Duodenal mucosa (tissue), 2 donors: ENCODE measurements at regions not wholly inside any gene's neighbourhood (a gene's known extent, or its start where the extent isn't known, plus 50 kb on each side); places are given as distances from the start of the nearest gene placed in this dataset.

Experiments
- H3K27ac ChIP-seq: one replicate; pipeline ENCODE4 v1.7.0; 2013; ENCODE audit warnings: low read depth, low read length
- H3K27me3 ChIP-seq, 2 donors: one replicate each; pipeline ENCODE4 v1.7.0; 2013; ENCODE audit warnings: low read length in 2 of 2, control low read depth in 1 of 2; ENCODE audit not compliant: insufficient read depth in 2 of 2, control insufficient read depth in 1 of 2
- H3K36me3 ChIP-seq, 2 donors: one replicate each; pipeline ENCODE4 v1.7.0; 2013; ENCODE audit warnings: low read length in 2 of 2, control low read depth in 1 of 2; ENCODE audit not compliant: insufficient read depth in 2 of 2, control insufficient read depth in 1 of 2
- H3K4me1 ChIP-seq, 2 donors: one replicate each; pipeline ENCODE4 v1.7.0; 2013; ENCODE audit warnings: low read length in 2 of 2, control low read depth in 1 of 2; ENCODE audit not compliant: insufficient read depth in 2 of 2, control insufficient read depth in 1 of 2
- H3K4me3 ChIP-seq, 2 donors: one replicate each; pipeline ENCODE4 v1.7.0; 2013; ENCODE audit warnings: low read length in 2 of 2, low read depth in 1 of 2
- H3K9ac ChIP-seq, 2 donors: one replicate each; pipeline ENCODE4 v1.7.0; 2013; ENCODE audit warnings: low read length in 2 of 2, low read depth in 1 of 2
- H3K9me3 ChIP-seq, 2 donors: one replicate each; pipeline ENCODE4 v1.7.0; 2013; ENCODE audit warnings: low read length in 2 of 2, control low read depth in 1 of 2; ENCODE audit not compliant: control insufficient read depth in 1 of 2

GRCh38 chr1:217270101-217270500, 360.8 kb downstream of the GPATCH2 start:
- no peak overlapping the region for H3K9ac ChIP-seq
- H3K4me3 ChIP-seq = no peak overlapping the region
- no peak overlapping the region for H3K27ac ChIP-seq
- H3K4me1 ChIP-seq = no peaks in the 10 kb centered on the region
- no peaks in the 10 kb centered on the region for H3K9me3 ChIP-seq
- H3K36me3 ChIP-seq = no peaks in the 10 kb centered on the region
- H3K27me3 ChIP-seq = no peaks in the 10 kb centered on the region

- Histone ChIP-seq H3K27me3 (no peaks in the 10 kb centered on the region), H3K27ac (no peak overlapping the region), H3K4me3 (no peak overlapping the region), H3K9me3 (no peaks in the 10 kb centered on the region), H3K36me3 (no peaks in the 10 kb centered on the region), H3K9ac (no peak overlapping the region), H3K4me1 (no peaks in the 10 kb centered on the region)
Measured at GRCh38 chr1:217268058-217268457, 362.8 kb downstream of the GPATCH2 start.

- no peaks in the 10 kb centered on the region for H3K36me3 ChIP-seq
- no peaks in the 10 kb centered on the region for H3K9me3 ChIP-seq
- no peak overlapping the region for H3K9ac ChIP-seq
- H3K27ac ChIP-seq = no peak overlapping the region
- no peak overlapping the region for H3K4me3 ChIP-seq
- no peaks in the 10 kb centered on the region for H3K4me1 ChIP-seq
- no peaks in the 10 kb centered on the region for H3K27me3 ChIP-seq
Measured at GRCh38 chr1:217261636-217262035, 369.3 kb downstream of the GPATCH2 start.

GRCh38 chr1:217260676-217261075, 370.2 kb downstream of the GPATCH2 start:
- no peaks in the 10 kb centered on the region for H3K36me3 ChIP-seq
- H3K9ac ChIP-seq = no peak overlapping the region
- H3K27me3 ChIP-seq = no peaks in the 10 kb centered on the region
- H3K27ac ChIP-seq = no peak overlapping the region
- no peaks in the 10 kb centered on the region for H3K9me3 ChIP-seq
- no peaks in the 10 kb centered on the region for H3K4me1 ChIP-seq
- no peak overlapping the region for H3K4me3 ChIP-seq

GRCh38 chr1:217253985-217254384, 376.9 kb downstream of the GPATCH2 start:
- no peaks in the 10 kb centered on the region for H3K36me3 ChIP-seq
- H3K27me3 ChIP-seq = no peaks in the 10 kb centered on the region
- no peak overlapping the region for H3K9ac ChIP-seq
- H3K27ac ChIP-seq = no peak overlapping the region
- H3K4me3 ChIP-seq = no peak overlapping the region
- H3K9me3 ChIP-seq = no peaks in the 10 kb centered on the region
- peaks cover 0 to 4% of the 10 kb centered on the region in 2 donors for H3K4me1 ChIP-seq

- H3K27me3 ChIP-seq = no peaks in the 10 kb centered on the region
- no peaks in the 10 kb centered on the region for H3K9me3 ChIP-seq
- H3K9ac ChIP-seq = no peak overlapping the region
- no peaks in the 10 kb centered on the region for H3K36me3 ChIP-seq
- H3K27ac ChIP-seq = no peak overlapping the region
- H3K4me1 ChIP-seq = peaks cover 0 to 4% of the 10 kb centered on the region in 2 donors
- H3K4me3 ChIP-seq = no peak overlapping the region
Measured at GRCh38 chr1:217253351-217253750, 377.5 kb downstream of the GPATCH2 start.

- Histone ChIP-seq H3K4me1 (peaks cover 0 to 4% of the 10 kb centered on the region in 2 donors), H3K4me3 (no peak overlapping the region), H3K27me3 (no peaks in the 10 kb centered on the region), H3K9ac (no peak overlapping the region), H3K9me3 (no peaks in the 10 kb centered on the region), H3K27ac (no peak overlapping the region), H3K36me3 (no peaks in the 10 kb centered on the region)
Measured at GRCh38 chr1:217251121-217251520, 379.8 kb downstream of the GPATCH2 start.

GRCh38 chr1:217249857-217250256, 381.0 kb downstream of the GPATCH2 start:
- Histone ChIP-seq H3K4me3 (no peak overlapping the region), H3K9me3 (no peaks in the 10 kb centered on the region), H3K27ac (no peak overlapping the region), H3K36me3 (no peaks in the 10 kb centered on the region), H3K9ac (no peak overlapping the region), H3K4me1 (peaks cover 0 to 4% of the 10 kb centered on the region in 2 donors), H3K27me3 (no peaks in the 10 kb centered on the region)

GRCh38 chr1:217244971-217245370, 385.9 kb downstream of the GPATCH2 start:
- Histone ChIP-seq H3K27ac (no peak overlapping the region), H3K36me3 (no peaks in the 10 kb centered on the region), H3K9me3 (no peaks in the 10 kb centered on the region), H3K9ac (no peak overlapping the region), H3K27me3 (no peaks in the 10 kb centered on the region), H3K4me3 (no peak overlapping the region), H3K4me1 (no peaks in the 10 kb centered on the region)

- H3K4me1 ChIP-seq = no peaks in the 10 kb centered on the region
- no peaks in the 10 kb centered on the region for H3K36me3 ChIP-seq
- no peaks in the 10 kb centered on the region for H3K9me3 ChIP-seq
- H3K27me3 ChIP-seq = no peaks in the 10 kb centered on the region
- no peak overlapping the region for H3K4me3 ChIP-seq
- no peak overlapping the region for H3K27ac ChIP-seq
- no peak overlapping the region for H3K9ac ChIP-seq
Measured at GRCh38 chr1:217240656-217241055, 390.2 kb downstream of the GPATCH2 start.

- H3K27me3 ChIP-seq = no peaks in the 10 kb centered on the region
- no peaks in the 10 kb centered on the region for H3K9me3 ChIP-seq
- H3K27ac ChIP-seq = no peak overlapping the region
- H3K9ac ChIP-seq = no peak overlapping the region
- H3K36me3 ChIP-seq = no peaks in the 10 kb centered on the region
- H3K4me1 ChIP-seq = no peaks in the 10 kb centered on the region
- H3K4me3 ChIP-seq = no peak overlapping the region
Measured at GRCh38 chr1:217238945-217239344, 391.9 kb downstream of the GPATCH2 start.
